A673 (cell line): ENCODE measurements at regions not wholly inside any gene's neighbourhood (a gene's known extent, or its start where the extent isn't known, plus 50 kb on each side); places are given as distances from the start of the nearest gene placed in this dataset.

Experiments used
- CTCF ChIP-seq: fragments of 300-800, 200-600 bp; sonication (generic); conservative IDR thresholded peaks from 2 replicates; pipeline ENCODE4 v1.5.1; 2017; ENCODE audit warnings: low read depth, mild to moderate bottlenecking, antibody characterized with exemption, low read length, moderate library complexity, mixed read lengths
- EZH2 ChIP-seq: fragments of 200-600 bp; sonication (generic); IDR thresholded peaks from 2 replicates; pipeline ENCODE4 v1.6.1; 2017; ENCODE audit warnings: borderline replicate concordance, low read depth, mild to moderate bottlenecking, mixed read lengths, antibody characterized with exemption, low read length; ENCODE audit not compliant: poor library complexity, severe bottlenecking

- TF ChIP-seq CTCF (no peak), EZH2 (no peak)
Measured at GRCh38 chrX:45353456-45353855, 152.8 kb upstream of the DIPK2B start.
